ENCODE measurements at regions not wholly inside any gene's neighbourhood (a gene's known extent, or its start where the extent isn't known, plus 50 kb on each side); places are given as distances from the start of the nearest gene placed in this dataset.
A peak's percentile ranks its signal among the peaks of the same experiment; 100 is the strongest.

DNA sequence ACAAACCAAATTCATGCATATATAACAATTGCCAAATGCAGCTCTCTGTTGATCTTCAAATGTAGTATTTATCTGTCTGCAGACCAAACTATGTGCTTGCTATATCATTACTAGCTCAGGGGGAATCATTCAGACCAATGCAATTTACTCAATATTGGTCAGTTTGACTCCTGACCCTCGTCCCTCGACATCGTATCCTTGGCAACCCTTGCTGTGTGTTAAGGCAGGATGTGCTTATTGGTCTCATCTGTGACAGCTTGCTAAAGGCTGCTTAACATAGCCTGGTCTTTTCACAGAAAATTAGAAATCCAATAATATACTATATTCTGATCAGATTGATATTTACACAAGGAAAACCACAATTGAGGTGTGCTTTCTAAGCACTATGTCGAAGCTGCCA, 747.1 kb downstream of the GALR1 start:
- DNase-seq, result no peak

DNA sequence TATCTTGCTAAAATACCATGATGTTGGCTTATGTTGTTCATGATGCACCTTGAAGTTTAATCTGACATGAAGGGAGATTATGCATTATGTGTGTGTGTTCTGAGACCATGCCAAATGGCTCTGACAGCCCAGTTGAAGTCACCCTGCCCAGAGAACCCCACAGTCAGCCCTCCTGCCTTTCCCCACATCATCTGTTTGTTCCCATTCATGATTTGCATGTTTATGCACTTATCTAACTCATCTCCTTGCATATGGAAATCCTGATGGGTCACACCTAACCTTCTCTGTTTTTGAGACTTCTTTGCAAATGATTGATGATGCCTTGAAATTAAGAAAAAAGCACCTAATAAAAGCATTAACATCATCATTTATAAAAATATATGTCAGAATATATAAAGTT, 752.2 kb downstream of the GALR1 start:
- DNase-seq, result no peak

DNA sequence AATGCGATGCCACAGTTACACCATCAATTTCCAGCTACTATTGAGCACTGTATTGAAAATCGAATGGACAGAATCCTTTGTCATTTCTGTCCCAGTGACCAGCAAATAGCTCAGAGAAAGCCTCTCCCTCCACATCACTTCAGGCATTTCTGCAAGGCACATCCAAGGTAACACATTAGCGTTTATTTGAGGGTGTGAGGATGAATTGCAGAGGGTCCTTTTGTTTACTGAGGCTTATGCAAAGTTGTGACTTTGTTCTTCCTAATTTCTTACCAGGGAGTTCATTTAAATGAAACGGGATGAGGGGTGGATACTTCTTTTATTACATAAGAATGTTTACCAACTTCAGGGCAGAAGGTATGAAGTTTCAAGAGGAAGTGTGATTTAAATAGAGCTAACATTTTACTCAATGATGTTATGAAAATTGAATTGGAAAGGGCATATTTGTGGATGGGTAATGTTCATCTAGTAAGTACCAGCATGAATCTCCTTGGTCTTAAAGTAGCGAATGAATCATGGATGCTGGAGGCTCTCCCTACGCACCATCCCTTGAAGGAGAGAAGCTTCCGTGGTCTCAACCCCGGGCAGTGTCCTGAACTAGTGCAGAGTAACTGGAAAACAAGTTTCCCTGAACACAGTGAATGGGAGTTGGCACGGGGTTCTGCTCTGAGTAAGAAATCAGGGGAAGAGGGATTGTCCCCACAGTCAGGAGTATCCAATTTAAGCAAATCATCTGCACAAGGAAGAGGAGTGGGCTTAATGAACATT, 756.5 kb downstream of the GALR1 start:
- DNase-seq, result no peak

DNA sequence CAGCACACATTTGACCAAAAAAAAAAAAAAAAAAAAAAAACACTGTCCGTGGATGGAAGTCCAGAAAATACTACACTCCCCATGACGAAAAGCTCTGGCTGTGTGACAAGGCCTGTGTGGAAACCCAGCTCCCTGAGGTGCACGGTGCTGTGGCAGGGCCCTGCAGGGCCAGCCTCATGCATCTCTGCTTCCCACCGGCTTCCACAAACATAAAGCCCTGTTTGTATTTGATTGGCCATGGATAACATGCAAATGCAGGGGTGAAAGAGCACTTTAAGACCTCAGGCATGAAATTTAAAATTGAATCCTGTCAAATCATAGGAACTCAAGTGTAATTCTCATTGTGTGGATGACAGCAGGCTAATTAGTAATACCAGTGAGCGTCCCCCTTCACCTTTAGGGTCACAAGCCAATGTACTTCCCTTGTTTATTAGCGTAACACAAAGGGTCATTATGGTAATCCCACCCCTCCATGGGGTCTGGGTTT, 757.2 kb downstream of the GALR1 start:
- DNase-seq, result no peak

DNA sequence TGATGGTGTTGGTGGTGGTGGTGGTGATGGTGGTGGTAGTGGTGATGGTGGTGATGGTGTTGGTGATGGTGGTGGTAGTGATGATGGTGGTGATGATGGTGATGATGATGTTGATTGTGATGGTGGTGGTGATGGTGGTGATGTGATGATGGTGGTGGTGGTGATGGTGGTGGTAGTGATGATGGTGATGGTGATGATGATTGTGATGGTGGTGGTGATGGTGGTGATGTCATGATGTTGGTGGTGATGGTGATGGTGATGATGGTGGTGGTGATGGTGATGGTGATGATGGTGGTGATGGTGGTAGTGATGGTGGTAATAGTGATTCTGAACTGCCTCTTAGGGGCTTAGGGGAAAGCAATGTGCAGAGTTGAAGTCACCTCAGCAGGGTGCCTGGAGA, 760.7 kb downstream of the GALR1 start:
- DNase-seq, result no peak

DNA sequence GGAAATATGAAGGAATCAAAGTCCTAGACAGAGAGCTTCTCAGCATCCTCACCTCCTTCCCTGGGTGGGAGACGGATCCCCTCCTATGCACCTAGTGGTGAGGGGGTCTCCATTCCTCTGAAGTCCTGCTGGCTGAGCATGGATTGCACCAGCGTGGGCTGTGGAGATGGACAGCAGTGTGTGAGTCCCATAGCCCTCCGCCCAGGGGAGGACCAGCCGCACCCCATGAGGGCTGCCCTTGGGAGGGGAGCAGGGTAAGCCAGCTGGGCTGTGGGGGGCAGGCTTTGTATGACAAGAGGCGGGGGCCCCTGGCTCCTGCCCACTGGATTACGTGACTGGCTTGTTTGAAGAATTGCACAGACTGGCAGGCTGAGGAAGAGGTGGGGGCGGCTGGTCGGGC, 768.2 kb downstream of the GALR1 start:
- DNase-seq, result no peak

DNA sequence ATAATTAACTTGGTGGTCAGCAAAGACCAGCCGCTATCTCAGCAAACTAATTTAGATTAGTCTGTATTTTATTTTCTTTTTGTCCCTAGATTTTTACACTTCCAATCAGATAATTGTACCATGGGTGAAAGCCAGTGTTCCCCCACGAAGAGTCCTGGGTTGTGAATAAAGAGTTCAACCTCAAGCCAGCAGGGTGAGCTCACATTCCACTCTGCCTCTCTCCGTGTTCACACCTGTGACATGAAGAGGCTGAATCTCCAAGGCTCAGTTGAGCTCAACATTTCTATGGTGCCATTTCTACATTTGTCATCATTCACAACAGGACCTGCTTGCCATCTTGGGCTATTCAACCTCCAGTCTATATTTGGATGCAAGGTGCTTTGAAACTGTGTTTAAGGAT, 771.5 kb downstream of the GALR1 start:
- DNase-seq, result no peak

DNA sequence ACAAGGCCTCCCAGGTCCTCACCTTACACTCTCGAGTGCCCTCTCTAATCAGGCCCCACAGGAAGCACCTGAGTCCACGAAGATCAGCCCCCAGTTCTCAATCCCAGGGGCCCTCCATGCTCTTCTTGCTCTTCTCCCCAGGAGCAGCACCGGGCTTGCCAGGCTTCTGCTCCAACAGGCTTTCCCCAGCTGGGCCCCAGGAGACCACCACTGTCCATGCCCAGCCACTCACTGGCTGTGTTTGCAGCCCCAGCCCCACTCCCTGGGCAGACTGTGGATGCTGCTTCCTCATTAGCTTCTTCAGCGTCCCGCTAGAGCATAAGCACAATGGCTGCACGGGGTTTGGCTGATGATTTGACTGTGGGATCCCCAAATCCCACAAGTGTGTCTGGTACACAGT, 781.9 kb downstream of the GALR1 start:
- no peak for DNase-seq

DNA sequence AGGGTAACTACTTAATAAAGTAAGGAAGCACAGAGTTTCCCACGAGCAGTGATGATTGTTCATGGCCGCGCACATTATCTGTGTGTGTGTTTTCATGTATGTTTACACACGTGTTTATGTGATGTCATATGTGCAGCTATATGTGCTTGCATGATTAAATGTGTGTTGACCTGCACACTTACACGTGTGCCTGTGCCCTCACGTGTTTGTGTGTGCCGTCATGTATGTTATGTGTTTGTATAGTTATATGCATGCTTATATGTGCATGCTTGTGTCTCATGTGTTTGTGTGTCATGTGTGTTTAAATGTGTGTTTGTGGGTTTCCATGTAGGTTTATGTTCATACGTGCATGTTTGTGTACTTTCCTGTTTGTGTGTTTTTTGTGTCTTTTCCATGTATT, 782.3 kb downstream of the GALR1 start:
- no peak for DNase-seq

DNA sequence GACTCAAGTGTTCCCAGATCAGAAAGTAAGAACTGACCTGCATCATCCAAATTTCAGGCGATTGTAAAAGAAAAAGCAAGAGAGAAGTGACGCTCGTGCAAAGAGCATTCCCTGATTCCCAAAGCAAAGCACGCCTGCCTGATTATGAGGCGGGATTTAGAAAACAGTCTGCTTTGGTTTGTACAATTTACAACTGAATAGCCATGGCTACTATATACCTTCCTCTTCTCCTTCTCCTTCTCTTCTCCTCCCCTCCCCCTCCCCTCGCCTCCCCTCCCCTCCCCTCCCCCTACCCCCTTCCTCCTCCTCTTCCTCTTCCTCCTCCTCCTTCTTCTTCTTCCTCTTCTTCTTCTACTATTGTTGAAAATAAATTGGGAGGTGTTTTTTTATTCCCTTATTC, 782.9 kb downstream of the GALR1 start:
- no peak for DNase-seq

DNA sequence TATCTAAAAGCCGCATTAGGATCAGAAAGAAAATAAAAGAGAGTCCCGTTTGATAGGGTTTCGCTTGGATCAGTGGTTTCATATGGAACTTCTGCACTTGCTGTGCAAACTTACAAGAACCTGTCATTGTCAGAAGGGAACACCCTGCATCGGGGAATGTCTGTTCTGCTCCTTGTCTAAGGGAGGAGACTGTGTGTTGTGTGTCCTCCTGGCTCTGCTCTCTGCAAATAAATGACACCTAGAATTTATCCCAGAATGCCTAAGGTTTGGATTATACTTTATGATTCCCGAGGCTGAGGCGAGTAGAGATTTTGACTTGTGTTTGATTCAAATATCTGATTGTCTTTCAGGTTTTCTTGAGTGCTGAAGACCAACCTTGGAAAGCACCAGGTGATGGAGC, 785.1 kb downstream of the GALR1 start:
- DNase-seq, result no peak

DNA sequence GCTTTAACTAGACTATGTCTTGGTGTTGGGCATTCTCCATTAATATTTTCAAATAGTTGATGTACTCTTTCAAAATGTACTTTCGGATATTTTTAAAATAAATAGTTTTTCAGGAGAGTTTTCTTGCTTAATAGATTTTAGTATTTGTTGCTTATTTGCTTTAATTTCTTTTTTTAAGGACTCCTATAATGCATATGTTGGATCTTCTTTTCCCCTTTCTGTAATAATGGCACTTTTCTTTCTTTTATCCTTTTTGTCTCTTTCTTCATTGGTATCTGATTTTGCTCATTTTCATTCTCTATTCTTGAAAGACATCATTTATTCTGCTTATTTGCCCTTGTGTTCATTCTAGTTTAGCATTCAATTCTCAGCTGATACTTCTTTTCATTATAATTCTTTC, 791.6 kb downstream of the GALR1 start:
- no peak for DNase-seq

DNA sequence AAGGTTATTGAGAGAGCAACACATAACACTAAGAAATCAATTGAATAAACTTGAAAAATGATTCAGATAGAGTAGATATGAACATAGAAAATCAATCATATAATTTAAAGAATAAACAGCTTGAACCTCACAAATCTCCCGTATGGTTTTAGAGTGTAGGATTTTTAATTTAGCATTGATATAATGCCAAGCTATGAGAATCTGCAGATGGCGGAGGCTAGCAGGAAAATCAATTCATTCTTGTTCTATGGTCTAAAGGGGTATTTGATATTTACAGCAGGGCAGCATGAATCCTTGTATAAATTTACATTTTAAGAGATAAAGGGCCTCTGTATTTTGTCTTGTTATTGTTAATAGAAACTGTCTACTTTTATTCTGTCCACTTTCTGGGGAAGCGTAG, 797.0 kb downstream of the GALR1 start:
- DNase-seq, result no peak

DNA sequence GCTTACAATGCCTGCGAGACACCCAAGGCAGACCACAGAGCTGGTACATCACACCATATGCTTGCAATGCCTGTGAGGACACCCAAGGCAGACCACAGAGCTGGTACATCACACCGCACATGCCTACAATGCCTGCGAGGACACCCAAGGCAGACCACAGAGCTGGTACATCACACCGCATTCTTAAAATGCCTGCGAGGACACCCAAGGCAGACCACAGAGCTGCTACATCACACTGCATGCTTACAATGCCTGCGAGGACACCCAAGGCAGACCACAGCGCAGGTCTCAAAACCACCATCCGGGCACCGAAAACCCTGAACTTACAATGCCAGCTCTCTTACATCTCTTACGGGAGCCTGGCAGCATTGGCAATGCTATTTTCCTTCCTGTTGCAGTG, 799.6 kb downstream of the GALR1 start:
- DNase-seq, result no peak

DNA sequence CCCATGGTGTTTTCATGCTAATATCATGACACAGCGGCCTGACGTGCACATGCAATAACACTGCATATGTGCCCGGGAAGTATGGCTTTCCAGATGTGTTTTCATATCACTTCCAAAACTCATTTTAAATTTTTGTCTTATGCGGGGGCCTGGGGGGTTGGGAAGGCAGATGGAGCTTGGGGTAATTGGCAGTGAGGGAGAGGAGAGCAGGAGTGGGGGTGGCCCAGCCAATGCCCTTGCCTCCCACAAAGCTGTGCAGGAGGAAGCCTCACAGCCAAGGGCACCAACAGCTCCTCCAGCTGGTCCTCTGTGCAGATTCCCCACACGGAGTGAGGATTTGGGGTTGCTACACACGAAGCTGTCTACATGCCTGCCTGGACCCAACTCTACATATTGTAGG, 805.2 kb downstream of the GALR1 start:
- DNase-seq, result no peak

DNA sequence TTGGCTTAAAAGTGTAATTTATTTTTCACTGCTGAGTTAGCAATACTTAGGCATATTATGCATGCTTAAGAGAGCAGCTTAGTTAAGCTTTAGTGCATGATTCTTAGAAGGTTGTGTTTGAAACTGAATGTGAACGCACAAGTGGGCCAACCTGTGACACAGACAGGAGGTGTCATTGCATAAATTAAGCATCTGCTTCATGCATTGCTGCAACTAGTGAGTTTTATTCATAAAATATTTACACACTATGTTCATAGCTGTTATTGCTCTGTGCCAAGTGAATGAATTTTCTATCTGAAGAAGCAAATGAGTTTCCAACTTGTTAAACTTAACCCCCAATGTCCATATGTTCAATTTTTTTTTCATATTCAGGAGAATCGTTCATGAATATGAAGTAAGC, 806.4 kb downstream of the GALR1 start:
- DNase-seq, result no peak

DNA sequence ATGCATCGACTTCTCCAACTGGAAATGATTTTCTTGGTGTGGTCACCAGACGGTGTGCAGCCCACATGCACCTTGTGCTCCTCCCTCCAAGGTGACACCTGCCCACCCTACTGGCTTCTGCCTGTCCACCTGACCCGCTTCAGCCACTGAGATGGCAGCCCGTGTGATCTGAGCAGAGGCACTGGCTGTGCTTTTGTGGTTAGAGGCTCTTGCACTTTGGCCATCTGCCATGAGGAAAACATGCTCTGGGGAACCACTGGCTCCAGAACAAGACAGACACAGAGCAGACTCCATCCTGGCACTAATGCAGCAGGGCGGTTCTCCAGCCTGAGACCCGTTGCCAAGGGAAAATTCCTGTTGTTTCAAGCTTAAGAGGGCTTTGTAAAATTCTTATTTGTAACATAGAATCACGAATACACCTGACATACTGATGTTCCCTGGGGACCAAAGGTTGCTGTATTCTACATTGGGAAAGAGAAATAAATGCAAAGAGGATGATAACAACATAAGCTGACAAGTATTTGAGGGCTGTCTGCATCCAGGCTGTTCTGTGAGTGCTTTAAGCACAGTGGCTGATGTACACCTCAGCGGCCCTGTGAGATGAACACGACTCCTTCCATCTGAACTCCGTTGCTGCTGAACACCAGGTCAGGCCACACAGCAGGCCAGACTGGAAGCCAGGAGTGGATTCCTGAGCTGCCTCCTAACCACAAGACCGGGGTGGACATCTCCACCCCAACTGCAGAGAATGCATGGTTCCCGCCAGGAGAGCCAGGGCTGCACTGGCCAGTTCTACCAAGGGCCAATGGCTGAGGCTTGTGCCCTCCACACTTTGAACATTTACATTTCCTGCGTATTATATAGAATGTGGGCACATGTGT, 820.4 kb downstream of the GALR1 start:
- peak; percentile 4 to 59 for DNase-seq

DNA sequence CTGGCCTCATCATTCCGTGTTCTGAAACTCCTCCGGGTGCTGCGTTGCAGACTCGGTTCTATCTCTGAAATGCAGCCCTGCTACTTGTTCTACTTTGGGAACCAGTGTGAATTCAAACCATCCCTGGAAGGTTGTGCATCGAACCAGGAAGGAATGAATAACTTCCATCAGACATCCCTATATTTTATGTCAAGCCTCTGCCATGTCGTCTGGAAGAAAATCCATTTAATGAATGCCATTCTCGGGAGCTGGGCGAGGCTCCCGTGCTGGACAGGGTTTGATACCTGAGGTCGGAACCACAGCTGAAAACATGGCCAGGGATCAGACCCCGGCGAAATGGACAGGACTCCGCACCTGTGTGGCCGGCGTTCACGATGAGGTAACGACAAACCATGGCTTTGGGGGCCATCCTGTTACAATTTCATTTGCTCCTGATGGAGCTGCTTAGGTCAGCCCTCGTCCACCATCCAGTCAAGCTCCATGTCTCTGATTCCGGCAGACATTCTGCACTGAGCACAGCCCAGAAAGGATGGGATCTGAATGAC, 821.6 kb downstream of the GALR1 start:
- no peak for DNase-seq

DNA sequence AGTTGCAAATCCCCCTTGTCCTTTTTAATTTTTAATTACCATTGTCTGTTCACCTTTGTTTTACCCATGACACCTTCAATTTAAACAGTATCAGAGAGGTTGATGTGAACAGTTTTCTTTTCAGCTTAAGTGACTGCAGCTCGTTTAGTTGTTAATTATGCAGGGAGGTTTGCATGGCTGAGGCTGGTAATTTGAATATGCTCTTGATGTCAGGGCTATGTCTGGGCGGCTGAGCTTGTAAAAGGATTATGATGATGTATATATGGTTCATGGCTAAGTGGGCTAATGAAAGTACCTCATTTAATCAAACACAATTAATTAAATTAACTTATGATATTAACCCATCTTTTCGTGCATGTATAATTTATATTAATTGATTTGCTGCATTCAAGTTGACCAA, 822.1 kb downstream of the GALR1 start:
- no peak for DNase-seq

DNA sequence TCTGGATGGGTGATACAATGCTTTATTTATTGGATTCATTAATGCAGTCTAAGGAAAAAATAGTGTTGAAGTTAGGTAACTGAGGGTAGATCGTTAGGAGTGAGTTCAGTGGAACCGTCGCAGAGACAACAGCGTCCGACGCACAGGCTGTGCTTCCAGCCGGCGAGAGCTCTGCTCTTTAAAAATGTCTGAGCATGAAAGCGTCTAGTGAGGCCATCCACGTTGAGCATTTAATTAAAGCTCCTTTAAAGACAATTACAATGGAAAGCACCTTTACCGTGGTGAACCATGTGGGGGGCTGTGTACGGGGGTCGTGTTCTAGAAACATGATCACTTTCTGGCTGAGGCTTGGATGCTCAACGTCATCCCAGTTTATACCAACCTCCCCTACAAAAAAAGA, 822.7 kb downstream of the GALR1 start:
- DNase-seq, result no peak

DNA sequence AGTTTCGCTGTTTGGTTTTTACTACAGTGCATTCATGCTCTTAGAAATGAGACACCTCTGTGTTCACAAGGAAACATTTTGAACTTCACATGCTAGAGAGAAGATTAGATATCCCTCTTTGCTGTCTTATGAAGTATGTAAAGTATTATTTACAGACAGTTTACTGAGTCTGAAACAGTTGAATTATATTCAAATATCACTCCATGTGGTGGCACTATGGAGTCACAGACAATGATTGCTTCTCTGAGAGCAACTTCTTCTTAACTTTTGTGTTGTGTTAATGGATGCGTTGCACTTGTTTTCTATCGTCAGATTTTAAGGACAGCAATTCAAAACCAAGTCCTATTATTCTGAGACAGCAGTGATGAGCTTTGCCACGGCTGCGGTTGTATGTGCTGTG, 823.6 kb downstream of the GALR1 start:
- peak; percentile 8 to 48 for DNase-seq

DNA sequence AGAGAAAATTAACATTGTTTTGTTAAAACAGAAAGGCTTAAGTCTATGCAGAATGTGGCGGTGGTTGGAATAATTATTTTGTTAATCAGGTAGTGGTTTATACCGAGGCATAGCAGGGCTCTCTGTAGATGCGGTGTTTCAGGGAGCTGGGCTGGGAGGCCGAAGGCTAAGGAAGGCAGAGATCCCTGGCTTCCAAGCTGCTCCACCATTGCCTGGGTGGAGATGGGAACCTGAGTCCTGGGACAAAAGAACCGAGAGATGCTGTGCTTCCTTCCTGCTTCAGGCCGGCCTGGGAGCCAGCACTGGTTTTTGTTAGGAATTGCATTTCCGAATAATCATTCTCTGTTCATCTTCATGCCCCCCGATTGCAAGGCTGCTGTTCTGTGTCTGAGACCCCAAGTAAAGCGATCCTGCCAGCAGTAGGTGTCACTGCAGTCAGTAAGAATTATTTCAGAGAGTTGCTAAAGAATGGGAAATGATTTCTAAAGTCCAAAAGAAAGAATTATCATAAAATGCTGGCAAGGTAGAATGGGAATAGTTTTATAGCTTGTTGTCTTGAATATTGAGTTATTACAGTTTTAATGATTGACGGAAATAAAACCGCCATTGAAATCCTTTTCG, 824.9 kb downstream of the GALR1 start:
- DNase-seq, result no peak

DNA sequence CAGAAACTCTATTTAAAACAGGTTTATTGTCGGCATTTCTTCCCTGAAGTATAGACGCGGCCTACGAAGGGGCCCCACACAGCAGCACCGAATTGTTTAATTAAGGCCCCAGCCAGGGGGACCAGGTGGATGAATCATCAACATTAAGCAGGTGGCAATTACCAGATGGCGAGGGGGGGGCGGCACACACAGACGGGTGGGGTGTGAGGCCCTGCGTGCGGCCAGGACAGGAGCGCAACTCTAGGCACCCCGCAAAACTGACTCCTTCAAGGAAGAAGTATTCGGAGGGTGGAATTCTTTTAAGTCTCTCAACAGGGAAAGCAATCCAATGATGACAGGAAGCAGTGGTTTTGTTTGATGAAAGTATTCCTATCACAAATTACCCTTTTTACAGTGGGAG, 830.4 kb downstream of the GALR1 start:
- DNase-seq, result no peak

DNA sequence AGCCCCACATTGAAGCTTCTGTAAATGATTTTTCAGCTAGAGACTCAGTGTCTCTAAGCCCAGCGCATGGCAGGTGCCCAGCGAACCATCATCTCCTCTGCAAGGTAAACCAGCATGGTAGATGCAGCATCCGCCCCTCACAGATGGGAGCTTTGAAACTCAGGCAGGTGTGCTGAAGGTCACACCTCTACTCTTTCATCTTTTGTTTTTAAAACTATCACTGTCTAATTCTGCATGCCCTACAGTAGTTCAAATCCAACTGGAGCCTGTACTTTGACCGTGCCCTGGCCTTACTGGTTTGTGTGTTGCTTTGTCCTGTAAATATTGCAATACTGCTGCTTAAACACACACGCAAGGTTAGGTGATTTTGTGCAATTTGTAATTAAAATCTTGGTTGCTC, 831.1 kb downstream of the GALR1 start:
- DNase-seq, result no peak

Data from hippocampal formation (tissue), 2 donors.